CD4-positive, CD25-positive, alpha-beta regulatory T cell (primary cell): ENCODE measurements at regions not wholly inside any gene's neighbourhood (a gene's known extent, or its start where the extent isn't known, plus 50 kb on each side); places are given as distances from the start of the nearest gene placed in this dataset.

Source experiments
- ATAC-seq, 2 donors: fragments of 150-1000 bp; cut with Tn5 transposase; one replicate each; pipeline ENCODE4 v1.10.0; 2021; ENCODE audit warnings: low read depth in 2 of 2, moderate number of reproducible peaks in 2 of 2, moderate library complexity in 1 of 2
- DNase-seq, 3 donors: peaks; one replicate each; pipeline versions ENCODE4 v3.0.0 to v3.0.0-alpha.2; 2012 to 2022; ENCODE audit warnings: mixed read lengths in 1 of 3
- H3K27ac ChIP-seq: one replicate; pipeline ENCODE4 v1.7.0; 2013; ENCODE audit warnings: mild to moderate bottlenecking, low read length; ENCODE audit not compliant: insufficient read depth, poor library complexity, severe bottlenecking
- H3K27me3 ChIP-seq: one replicate; pipeline ENCODE4 v1.7.0; 2013; ENCODE audit warnings: low read length; ENCODE audit not compliant: control insufficient read depth, insufficient read depth
- H3K36me3 ChIP-seq: one replicate; pipeline ENCODE4 v1.7.0; 2013; ENCODE audit warnings: mild to moderate bottlenecking, low read length, moderate library complexity; ENCODE audit not compliant: control insufficient read depth, insufficient read depth
- H3K4me1 ChIP-seq: 2 replicates; pipeline ENCODE4 v1.7.0; 2013; ENCODE audit warnings: mild to moderate bottlenecking, low read length; ENCODE audit not compliant: insufficient read depth, control insufficient read depth, poor library complexity, severe bottlenecking
- H3K4me3 ChIP-seq: one replicate; pipeline ENCODE4 v1.7.0; 2013; ENCODE audit warnings: low read depth, mild to moderate bottlenecking, low read length, moderate library complexity
- H3K9me3 ChIP-seq, 2 experiments: 1 replicate in 1 of 2; 2 replicates in 1 of 2; pipeline ENCODE4 v1.7.0; 2013; ENCODE audit warnings: low read length in 2 of 2, mild to moderate bottlenecking in 1 of 2, moderate library complexity in 1 of 2; ENCODE audit not compliant: control insufficient read depth in 2 of 2
- H3K27ac Mint-ChIP-seq, 3 donors: one replicate each; pipeline ENCODE4 v1.8.0; 2020 to 2022; ENCODE audit warnings: mild to moderate bottlenecking in 3 of 3, mixed read lengths in 3 of 3, moderate library complexity in 2 of 3
- H3K27me3 Mint-ChIP-seq: one replicate; pipeline ENCODE4 v1.8.0; 2022; ENCODE audit warnings: mild to moderate bottlenecking, mixed read lengths
- H3K36me3 Mint-ChIP-seq: one replicate; pipeline ENCODE4 v1.8.0; 2020; ENCODE audit warnings: mixed read lengths
- H3K4me1 Mint-ChIP-seq, 4 donors: one replicate each; pipeline ENCODE4 v1.8.0; 2020 to 2022; ENCODE audit warnings: mixed read lengths in 4 of 4, mild to moderate bottlenecking in 1 of 4
- H3K4me3 Mint-ChIP-seq, 4 donors: one replicate each; pipeline ENCODE4 v1.8.0; 2020 to 2022; ENCODE audit warnings: mild to moderate bottlenecking in 4 of 4, mixed read lengths in 4 of 4, moderate library complexity in 3 of 4
- H3K9me3 Mint-ChIP-seq, 7 donors: one replicate each; pipeline ENCODE4 v1.8.0; 2020 to 2022; ENCODE audit warnings: mixed read lengths in 7 of 7, mild to moderate bottlenecking in 3 of 7, moderate library complexity in 2 of 7

DNA sequence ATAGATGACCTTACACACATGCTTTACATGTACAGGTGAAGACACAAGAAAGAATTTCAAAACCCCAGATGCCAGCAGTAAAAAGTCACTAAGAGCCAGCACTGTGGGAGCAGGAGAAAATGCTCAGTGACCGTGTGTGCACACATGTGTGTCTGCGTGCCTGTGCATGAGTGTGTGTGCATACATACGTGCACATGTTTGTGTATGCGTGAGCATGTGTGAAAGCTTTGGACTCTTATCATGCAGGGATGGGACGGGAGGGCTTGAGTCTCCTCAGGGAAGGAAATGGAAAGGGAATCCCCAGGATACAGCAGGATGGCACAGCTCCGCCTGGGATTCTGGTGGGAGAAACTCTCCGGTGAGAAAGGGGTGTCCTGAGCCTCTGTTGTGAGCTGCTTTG, 121.5 kb upstream of the B3GAT1 start:
- Histone ChIP-seq H3K36me3 (no peaks in the 10 kb centered on the region), H3K4me1 (no peaks in the 10 kb centered on the region), H3K27me3 (no peaks in the 10 kb centered on the region), H3K4me3 (no peak overlapping the region), H3K9me3 (no peaks in the 10 kb centered on the region), H3K27ac (no peak overlapping the region)
- Mint-ChIP-seq H3K27ac (no peak overlapping the region), H3K4me1 (peaks cover 0 to 4% (median 0%) of the 10 kb centered on the region in 4 donors), H3K9me3 (no peaks in the 10 kb centered on the region), H3K36me3 (no peaks in the 10 kb centered on the region), H3K27me3 (no peaks in the 10 kb centered on the region), H3K4me3 (no peak overlapping the region)
- no peak for ATAC-seq
- DNase-seq: no peak

DNA sequence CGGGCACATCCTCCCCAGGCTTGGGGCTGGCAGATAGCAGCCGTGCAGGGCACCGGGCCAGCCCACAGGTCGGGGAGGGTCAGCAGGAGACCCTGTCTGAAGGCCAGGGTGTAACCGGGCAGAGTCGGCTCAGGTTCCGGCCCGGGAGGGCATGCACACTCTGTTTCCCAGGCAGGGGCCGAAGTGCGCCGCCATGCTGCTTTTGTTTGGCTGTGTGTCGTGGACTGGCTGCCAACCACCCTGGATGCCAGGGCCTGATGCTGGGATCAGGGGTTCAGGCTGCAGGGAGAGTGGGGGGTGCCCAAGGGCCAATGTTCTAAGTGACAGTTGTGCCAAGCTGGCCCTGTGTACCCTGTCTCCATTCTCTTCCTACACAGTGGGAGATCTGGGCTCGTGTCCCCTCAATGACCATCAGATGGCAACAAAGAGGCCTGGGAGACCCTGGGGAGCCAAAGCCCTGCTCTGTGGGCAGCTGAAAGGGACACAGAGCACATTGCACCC, 120.9 kb upstream of the B3GAT1 start:
- no peaks in the 10 kb centered on the region for H3K27me3 ChIP-seq
- H3K27me3 Mint-ChIP-seq: no peaks in the 10 kb centered on the region
- H3K27ac Mint-ChIP-seq: no peak overlapping the region

DNA sequence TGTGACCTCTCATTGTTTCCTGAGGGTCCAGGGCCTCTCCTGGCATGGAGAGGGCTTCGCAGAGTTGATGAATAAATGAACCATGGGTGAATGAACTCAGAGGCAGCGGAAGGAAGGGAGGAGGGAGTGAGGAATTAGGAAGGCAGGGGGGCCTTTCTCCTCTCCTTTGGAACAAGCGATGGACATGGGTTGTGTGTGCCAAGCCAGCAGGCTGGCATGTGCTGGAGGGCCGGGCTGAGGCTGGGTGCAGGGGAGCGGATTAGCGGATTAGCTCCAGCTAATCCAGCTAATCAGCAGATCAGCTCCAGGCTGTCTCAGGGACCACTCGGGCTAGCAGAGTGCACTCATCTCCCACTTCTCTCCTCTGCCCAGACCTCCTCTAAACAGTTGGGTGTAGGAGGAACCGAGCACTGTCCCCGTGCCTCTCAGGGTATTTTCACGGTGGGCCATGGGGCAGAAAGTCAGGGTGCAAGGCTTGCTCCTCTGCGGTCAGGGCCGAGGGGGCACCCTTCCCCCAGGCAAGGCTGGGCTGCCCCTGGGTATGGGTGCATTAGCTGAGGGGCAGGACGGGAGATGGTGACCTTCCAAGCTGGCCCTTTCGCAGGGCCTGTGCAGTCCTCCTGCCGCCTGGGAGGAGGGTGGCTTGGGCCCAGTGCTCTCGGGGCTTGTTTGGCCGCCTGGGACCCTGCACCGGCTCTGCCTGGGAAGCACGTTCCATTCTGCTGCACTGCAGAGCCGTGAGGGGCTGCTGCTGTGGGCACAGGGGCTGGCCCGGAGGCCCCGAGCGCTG, 120.3 kb upstream of the B3GAT1 start:
- H3K27ac ChIP-seq: no peak overlapping the region
- Mint-ChIP-seq H3K27me3 (no peaks in the 10 kb centered on the region), H3K4me1 (peaks cover 0 to under 1% (median 0%) of the 10 kb centered on the region in 4 donors), H3K36me3 (no peaks in the 10 kb centered on the region), H3K9me3 (no peaks in the 10 kb centered on the region), H3K4me3 (no peak overlapping the region), H3K27ac (no peak overlapping the region)
- no peaks in the 10 kb centered on the region for H3K27me3 ChIP-seq
- H3K9me3 ChIP-seq: no peaks in the 10 kb centered on the region
- H3K36me3 ChIP-seq: no peaks in the 10 kb centered on the region
- DNase-seq: no peak
- H3K4me1 ChIP-seq: no peaks in the 10 kb centered on the region
- no peak overlapping the region for H3K4me3 ChIP-seq
- ATAC-seq: no peak

More for the DNA sequence above, 120.9 kb upstream of the B3GAT1 start:
- peaks cover 0 to 4% (median 0%) of the 10 kb centered on the region in 4 donors for H3K4me1 Mint-ChIP-seq
- DNase-seq (no peak), ATAC-seq (no peak)
- no peaks in the 10 kb centered on the region for H3K9me3 ChIP-seq
- no peak overlapping the region for H3K27ac ChIP-seq
- no peaks in the 10 kb centered on the region for H3K9me3 Mint-ChIP-seq
- no peaks in the 10 kb centered on the region for H3K4me1 ChIP-seq
- no peak overlapping the region for H3K4me3 ChIP-seq
- H3K4me3 Mint-ChIP-seq: no peak overlapping the region
- no peaks in the 10 kb centered on the region for H3K36me3 Mint-ChIP-seq
- no peaks in the 10 kb centered on the region for H3K36me3 ChIP-seq

DNA sequence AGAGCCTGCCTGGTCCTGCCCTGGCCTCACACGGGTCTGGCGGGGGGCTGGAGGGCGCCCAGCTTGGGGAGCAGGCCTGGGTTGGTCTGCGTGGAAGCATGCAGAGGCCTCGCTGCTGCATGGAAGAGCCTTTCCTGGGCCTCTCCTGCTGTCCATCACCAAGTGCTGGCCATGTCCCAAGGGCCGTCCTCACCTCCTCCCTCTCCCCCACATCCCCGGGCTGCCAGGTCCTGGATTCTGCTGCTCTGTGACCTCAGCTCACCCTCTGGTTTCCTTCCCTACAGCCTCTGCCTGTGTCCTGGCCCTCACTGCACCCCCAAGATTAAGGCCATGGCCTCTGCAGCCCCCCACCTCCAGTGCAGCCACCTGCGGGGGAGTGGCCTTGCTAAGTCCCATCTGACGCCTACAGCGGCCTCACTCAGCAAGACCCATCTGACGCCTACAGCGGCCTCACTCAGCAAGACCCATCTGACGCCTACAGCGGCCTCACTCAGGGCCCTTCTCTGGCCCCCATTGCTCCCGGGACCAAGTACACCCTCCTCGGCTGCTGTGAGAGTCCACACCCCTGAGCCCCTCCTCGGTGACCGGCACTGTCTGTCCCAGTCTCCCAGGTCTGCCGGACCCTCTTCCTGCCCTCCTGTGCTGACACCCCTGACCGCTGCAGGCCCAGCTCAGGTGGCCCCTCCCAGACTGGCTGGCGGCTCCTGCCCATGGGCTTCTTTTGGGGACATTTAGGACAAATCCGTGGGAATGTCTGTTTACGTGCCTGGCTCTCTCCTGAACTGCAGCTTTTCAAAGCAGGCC, 119.5 kb upstream of the B3GAT1 start:
- Histone ChIP-seq H3K27ac (no peak overlapping the region), H3K27me3 (no peaks in the 10 kb centered on the region), H3K4me3 (no peak overlapping the region), H3K4me1 (no peaks in the 10 kb centered on the region), H3K9me3 (no peaks in the 10 kb centered on the region), H3K36me3 (no peaks in the 10 kb centered on the region)
- Mint-ChIP-seq H3K4me1 (no peaks in the 10 kb centered on the region), H3K4me3 (no peak overlapping the region), H3K9me3 (no peaks in the 10 kb centered on the region), H3K27me3 (no peaks in the 10 kb centered on the region), H3K36me3 (no peaks in the 10 kb centered on the region), H3K27ac (no peak overlapping the region)
- no peak for ATAC-seq
- no peak for DNase-seq

DNA sequence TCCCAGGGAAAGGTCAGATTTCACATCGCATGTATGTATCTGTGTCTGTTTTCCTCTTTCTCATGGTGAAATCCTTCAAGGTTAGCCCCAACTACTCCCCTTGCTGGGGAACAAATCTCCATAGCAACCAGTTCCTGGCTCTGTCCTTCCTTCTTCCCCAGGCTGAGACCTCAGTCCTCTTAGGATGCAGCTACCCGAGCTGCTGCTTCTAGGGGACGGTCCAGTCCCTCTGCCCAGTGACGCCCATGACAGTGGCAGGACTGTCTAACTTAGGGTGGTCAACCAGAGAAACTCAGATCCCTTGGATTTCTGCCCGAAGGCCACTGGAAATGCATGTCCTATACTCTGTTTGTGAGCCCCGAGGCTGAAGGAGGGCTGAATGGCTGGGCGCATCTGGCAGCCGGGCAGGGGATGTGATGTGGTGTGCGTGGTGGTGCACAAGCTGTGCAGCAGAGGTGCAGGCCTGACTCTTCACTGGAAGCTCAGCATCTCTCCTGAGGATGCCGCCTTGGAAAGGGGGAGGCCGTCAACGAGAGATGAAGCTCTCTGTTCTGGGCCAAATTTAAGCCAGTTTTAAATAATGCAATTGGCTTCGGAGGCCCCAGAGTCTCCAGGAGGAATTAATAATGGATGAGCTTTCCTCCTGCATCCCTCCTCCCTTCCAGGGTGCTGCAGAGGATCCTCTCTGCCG, 118.7 kb upstream of the B3GAT1 start:
- H3K9me3 Mint-ChIP-seq: no peaks in the 10 kb centered on the region
- no peak for DNase-seq
- no peak overlapping the region for H3K27ac Mint-ChIP-seq

DNA sequence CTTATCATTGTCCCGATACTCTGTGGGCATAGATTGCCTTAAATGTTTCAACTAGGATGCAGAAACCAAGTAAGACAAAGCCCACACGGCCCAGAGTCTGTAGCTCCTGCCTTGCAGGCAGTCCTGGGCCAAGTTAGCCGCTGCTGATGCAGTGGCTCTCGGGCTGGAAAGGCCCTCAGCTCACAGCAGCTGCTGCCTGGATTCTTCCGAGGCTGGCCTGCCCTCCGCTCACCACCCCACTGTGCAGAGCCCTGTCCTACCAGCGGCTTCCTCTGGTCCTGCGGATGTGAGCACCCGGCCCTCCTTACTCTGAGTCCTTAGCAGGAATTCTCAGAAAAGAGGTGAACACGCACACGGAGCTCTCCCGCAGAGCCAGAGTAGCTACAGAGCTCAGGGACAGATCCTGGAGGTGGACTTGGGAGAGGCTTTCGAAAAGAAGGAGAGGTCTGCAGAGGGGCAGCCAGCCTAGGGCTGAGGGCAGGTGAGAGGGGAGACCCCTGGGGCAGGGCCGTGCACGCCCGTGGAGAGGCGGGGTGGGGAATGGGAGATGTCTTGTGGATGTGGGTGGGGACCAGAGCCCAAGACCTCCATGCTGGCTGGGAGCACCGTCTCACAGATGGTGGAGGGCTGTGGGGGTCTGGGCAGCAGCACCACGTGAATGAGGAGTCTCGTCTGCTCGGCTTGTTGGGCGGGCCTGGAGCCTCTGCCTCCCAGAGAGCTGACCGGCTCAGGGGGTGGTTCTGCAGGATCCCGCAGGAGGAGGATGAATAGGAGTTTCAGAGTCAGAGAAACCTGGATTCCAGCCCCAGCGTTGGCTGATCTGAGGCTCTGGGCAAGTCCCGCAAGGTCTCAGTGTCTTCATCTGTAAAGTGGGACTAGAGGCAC, 117.4 kb upstream of the B3GAT1 start:
- no peak for ATAC-seq
- DNase-seq: no peak
- H3K27ac ChIP-seq: no peak overlapping the region
- no peak overlapping the region for H3K4me3 Mint-ChIP-seq
- no peaks in the 10 kb centered on the region for H3K36me3 Mint-ChIP-seq
- no peaks in the 10 kb centered on the region for H3K4me1 Mint-ChIP-seq
- no peaks in the 10 kb centered on the region for H3K4me1 ChIP-seq
- H3K27me3 ChIP-seq: no peaks in the 10 kb centered on the region
- H3K36me3 ChIP-seq: no peaks in the 10 kb centered on the region
- H3K27me3 Mint-ChIP-seq: no peaks in the 10 kb centered on the region
- no peaks in the 10 kb centered on the region for H3K9me3 ChIP-seq
- H3K9me3 Mint-ChIP-seq: no peaks in the 10 kb centered on the region
- H3K27ac Mint-ChIP-seq: no peak overlapping the region
- no peak overlapping the region for H3K4me3 ChIP-seq

More for the DNA sequence above, 118.7 kb upstream of the B3GAT1 start:
- Mint-ChIP-seq H3K36me3 (no peaks in the 10 kb centered on the region), H3K4me3 (no peak overlapping the region), H3K27me3 (no peaks in the 10 kb centered on the region), H3K4me1 (no peaks in the 10 kb centered on the region)
- Histone ChIP-seq H3K36me3 (no peaks in the 10 kb centered on the region), H3K4me1 (no peaks in the 10 kb centered on the region), H3K27ac (no peak overlapping the region), H3K4me3 (no peak overlapping the region), H3K27me3 (no peaks in the 10 kb centered on the region), H3K9me3 (no peaks in the 10 kb centered on the region)
- ATAC-seq: no peak

DNA sequence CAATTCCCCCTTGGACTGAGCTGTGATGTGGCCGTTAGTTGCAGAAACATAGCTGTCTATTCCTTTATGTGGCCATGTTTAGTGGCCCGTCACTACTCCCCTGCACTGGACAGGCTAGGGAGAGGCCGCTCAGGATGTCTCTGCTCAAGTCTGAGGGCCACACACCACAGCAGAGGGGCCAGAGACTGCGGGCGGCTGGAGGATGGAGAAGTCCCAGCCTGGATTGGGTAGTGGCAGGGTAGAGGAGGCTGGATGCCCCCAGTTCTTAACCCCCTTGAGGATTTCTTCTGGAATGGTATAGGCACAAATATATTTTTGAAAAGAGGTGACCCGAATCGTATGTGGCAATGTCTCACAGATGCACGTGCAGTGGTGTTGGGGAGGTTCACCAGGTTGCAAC, 116.4 kb upstream of the B3GAT1 start:
- no peak overlapping the region for H3K4me3 Mint-ChIP-seq
- H3K27ac Mint-ChIP-seq: no peak overlapping the region
- no peaks in the 10 kb centered on the region for H3K4me1 Mint-ChIP-seq
- Histone ChIP-seq H3K4me1 (no peaks in the 10 kb centered on the region), H3K36me3 (no peaks in the 10 kb centered on the region), H3K27ac (no peak overlapping the region), H3K9me3 (no peaks in the 10 kb centered on the region), H3K4me3 (no peak overlapping the region), H3K27me3 (no peaks in the 10 kb centered on the region)
- DNase-seq: no peak
- H3K36me3 Mint-ChIP-seq: no peaks in the 10 kb centered on the region
- ATAC-seq: no peak
- no peaks in the 10 kb centered on the region for H3K27me3 Mint-ChIP-seq
- H3K9me3 Mint-ChIP-seq: peaks cover 0 to 1% (median 0%) of the 10 kb centered on the region in 7 donors
